ENCODE measurements at regions not wholly inside any gene's neighbourhood (a gene's known extent, or its start where the extent isn't known, plus 50 kb on each side); places are given as distances from the start of the nearest gene placed in this dataset.

- DNase-seq (ENCODE audit: low spot score) (no peak), ATAC-seq (no peak), FAIRE-seq (no peak)
- Histone ChIP-seq H3K4me2 (ENCODE audit: low read depth, low read length) (no peak overlapping the region), H2AFZ (ENCODE audit: low read length) (no peak overlapping the region), H3K4me3 (replicated peaks in 1 of 3; ENCODE audit: insufficient read depth in 1 of 3, low read depth in 2 of 3, low read length in 3 of 3) (no peak overlapping the region), H3K4me1 (ENCODE audit: insufficient read depth, low read length) (no peaks in the 10 kb centered on the region), H3K79me2 (ENCODE audit: insufficient read depth, low read length) (no peaks in the 10 kb centered on the region), H3K27me3 (ENCODE audit: control insufficient read depth in 1 of 2, insufficient read depth in 2 of 2, low read length in 2 of 2) (no peaks in the 10 kb centered on the region), H3K9me3 (ENCODE audit: low read length) (no peaks in the 10 kb centered on the region), H3K9ac (ENCODE audit: insufficient read depth, low read depth, low read length) (no peak overlapping the region), H3K36me3 (replicated peaks in 1 of 2; ENCODE audit: control insufficient read depth in 1 of 2, insufficient read depth in 2 of 2, low read length in 2 of 2) (no peaks in the 10 kb centered on the region), H3K27ac (ENCODE audit: extremely low read length, insufficient read depth, low read length) (no peak overlapping the region), H4K20me1 (ENCODE audit: insufficient read depth, low read length) (no peaks in the 10 kb centered on the region)
- no peak for TF ChIP-seq GABPB1 (CRISPR knock-in tag; IDR thresholded peaks at IDR 0.05)
- TF ChIP-seq NFYC (CRISPR knock-in tag; IDR thresholded peaks at IDR 0.05), result no peak
- TF ChIP-seq KLF15 (CRISPR knock-in tag; IDR thresholded peaks at IDR 0.05; ENCODE audit: borderline replicate concordance), result no peak
- no peak for TF ChIP-seq ZBTB3 (CRISPR knock-in tag; IDR thresholded peaks at IDR 0.05; ENCODE audit: borderline replicate concordance, low read depth)
- TF ChIP-seq EP300 (IDR thresholded peaks at IDR 0.05; ENCODE audit: low read depth in 2 of 2, low read length in 2 of 2), result no peak
- no peak for TF ChIP-seq EP300 (CRISPR knock-in tag; IDR thresholded peaks at IDR 0.05; ENCODE audit: borderline replicate concordance)
- TF ChIP-seq HIVEP1 (CRISPR knock-in tag; IDR thresholded peaks at IDR 0.05), result no peak
- TF ChIP-seq, protein P1, sequence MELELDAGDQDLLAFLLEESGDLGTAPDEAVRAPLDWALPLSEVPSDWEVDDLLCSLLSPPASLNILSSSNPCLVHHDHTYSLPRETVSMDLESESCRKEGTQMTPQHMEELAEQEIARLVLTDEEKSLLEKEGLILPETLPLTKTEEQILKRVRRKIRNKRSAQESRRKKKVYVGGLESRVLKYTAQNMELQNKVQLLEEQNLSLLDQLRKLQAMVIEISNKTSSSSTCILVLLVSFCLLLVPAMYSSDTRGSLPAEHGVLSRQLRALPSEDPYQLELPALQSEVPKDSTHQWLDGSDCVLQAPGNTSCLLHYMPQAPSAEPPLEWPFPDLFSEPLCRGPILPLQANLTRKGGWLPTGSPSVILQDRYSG (CRISPR knock-in tag; IDR thresholded peaks at IDR 0.05), result no peak
- no peak for TF ChIP-seq GLMP (CRISPR knock-in tag; IDR thresholded peaks at IDR 0.05; ENCODE audit: borderline replicate concordance)
- TF ChIP-seq, protein P2, sequence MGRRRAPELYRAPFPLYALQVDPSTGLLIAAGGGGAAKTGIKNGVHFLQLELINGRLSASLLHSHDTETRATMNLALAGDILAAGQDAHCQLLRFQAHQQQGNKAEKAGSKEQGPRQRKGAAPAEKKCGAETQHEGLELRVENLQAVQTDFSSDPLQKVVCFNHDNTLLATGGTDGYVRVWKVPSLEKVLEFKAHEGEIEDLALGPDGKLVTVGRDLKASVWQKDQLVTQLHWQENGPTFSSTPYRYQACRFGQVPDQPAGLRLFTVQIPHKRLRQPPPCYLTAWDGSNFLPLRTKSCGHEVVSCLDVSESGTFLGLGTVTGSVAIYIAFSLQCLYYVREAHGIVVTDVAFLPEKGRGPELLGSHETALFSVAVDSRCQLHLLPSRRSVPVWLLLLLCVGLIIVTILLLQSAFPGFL (CRISPR knock-in tag; IDR thresholded peaks at IDR 0.05), result no peak
- TF ChIP-seq MIER2 (CRISPR knock-in tag; IDR thresholded peaks at IDR 0.05), result no peak
- TF ChIP-seq HOXA9 (CRISPR knock-in tag; IDR thresholded peaks at IDR 0.05; ENCODE audit: borderline replicate concordance), result no peak
- TF ChIP-seq ZNF749 (CRISPR knock-in tag; IDR thresholded peaks at IDR 0.05; ENCODE audit: borderline replicate concordance), result no peak
- CTCF ChIA-PET (ENCODE audit: low intra/inter-chr PET ratio, low total read pairs), result no interaction called here
- in situ Hi-C loops (cut with HindIII; ENCODE audit: extremely low pct_ligation_motif_present, low pct_unique_long_range_greater_than_20kb) (no loop called here), intact Hi-C loops (cut with micrococcal nuclease; ENCODE audit: unreplicated experiment) (no loop called here)
- WGBS (ENCODE audit: low lambda C conversion rate), result 90% methylated on average over 1 of the region's 1 CpG
- POLR2A ChIA-PET, result no interaction called here
- BruUV-seq (replicated peaks), result no TSS peak
These were observed 614.8 kb upstream of the DIPK2B start for GRCh38 chrX:45815441-45815840.
